Ishikawa (cell line): ENCODE measurements at regions not wholly inside any gene's neighbourhood (a gene's known extent, or its start where the extent isn't known, plus 50 kb on each side); places are given as distances from the start of the nearest gene placed in this dataset.

Source experiments
- CEBPB ChIP-seq: IDR thresholded peaks from 2 replicates; pipeline ENCODE4 v1.6.1; 2012
- CREB1 ChIP-seq: IDR thresholded peaks from 2 replicates; pipeline ENCODE4 v1.6.1; 2012; ENCODE audit warnings: low read depth
- EGR1 ChIP-seq: IDR thresholded peaks from 2 replicates; pipeline ENCODE4 v1.6.1; 2012
- EP300 ChIP-seq: IDR thresholded peaks from 2 replicates; pipeline ENCODE4 v1.6.1; 2012; ENCODE audit warnings: borderline replicate concordance
- FOXM1 ChIP-seq: IDR thresholded peaks from 2 replicates; pipeline ENCODE4 v1.6.1; 2012; ENCODE audit warnings: low read depth, borderline replicate concordance
- NFIC ChIP-seq: IDR thresholded peaks from 2 replicates; pipeline ENCODE4 v1.6.1; 2012
- RAD21 ChIP-seq: IDR thresholded peaks from 2 replicates; pipeline ENCODE4 v1.6.1; 2012; ENCODE audit warnings: low read depth
- TAF1 ChIP-seq: IDR thresholded peaks from 2 replicates; pipeline ENCODE4 v1.6.1; 2012; ENCODE audit warnings: low read depth, mild to moderate bottlenecking
- TCF12 ChIP-seq: IDR thresholded peaks from 2 replicates; pipeline ENCODE4 v1.6.1; 2012; ENCODE audit warnings: low read depth
- TEAD4 ChIP-seq: IDR thresholded peaks from 2 replicates; pipeline ENCODE4 v1.6.1; 2012
- YY1 ChIP-seq: IDR thresholded peaks from 2 replicates; pipeline ENCODE4 v1.6.1; 2012; ENCODE audit warnings: low read depth
- ZBTB7A ChIP-seq: IDR thresholded peaks from 2 replicates; pipeline ENCODE4 v1.6.1; 2012; ENCODE audit warnings: low read depth
- TF ChIP-seq, protein P1 (sequence below): IDR thresholded peaks from 2 replicates; pipeline ENCODE4 v1.6.1; 2012; ENCODE audit warnings: low read depth, mild to moderate bottlenecking
- TF ChIP-seq, protein P2 (sequence below): IDR thresholded peaks from 2 replicates; pipeline ENCODE4 v1.6.1; 2012
- TF ChIP-seq, protein P3 (sequence below): IDR thresholded peaks from 2 replicates; pipeline ENCODE4 v1.6.1; 2012

GRCh38 chr18:41666231-41666630 is 288.8 kb upstream of the PIK3C3 start:
- no peak for TF ChIP-seq TAF1
- no peak for TF ChIP-seq CEBPB
- no peak for TF ChIP-seq YY1
- no peak for TF ChIP-seq ZBTB7A
- TF ChIP-seq, protein P1, sequence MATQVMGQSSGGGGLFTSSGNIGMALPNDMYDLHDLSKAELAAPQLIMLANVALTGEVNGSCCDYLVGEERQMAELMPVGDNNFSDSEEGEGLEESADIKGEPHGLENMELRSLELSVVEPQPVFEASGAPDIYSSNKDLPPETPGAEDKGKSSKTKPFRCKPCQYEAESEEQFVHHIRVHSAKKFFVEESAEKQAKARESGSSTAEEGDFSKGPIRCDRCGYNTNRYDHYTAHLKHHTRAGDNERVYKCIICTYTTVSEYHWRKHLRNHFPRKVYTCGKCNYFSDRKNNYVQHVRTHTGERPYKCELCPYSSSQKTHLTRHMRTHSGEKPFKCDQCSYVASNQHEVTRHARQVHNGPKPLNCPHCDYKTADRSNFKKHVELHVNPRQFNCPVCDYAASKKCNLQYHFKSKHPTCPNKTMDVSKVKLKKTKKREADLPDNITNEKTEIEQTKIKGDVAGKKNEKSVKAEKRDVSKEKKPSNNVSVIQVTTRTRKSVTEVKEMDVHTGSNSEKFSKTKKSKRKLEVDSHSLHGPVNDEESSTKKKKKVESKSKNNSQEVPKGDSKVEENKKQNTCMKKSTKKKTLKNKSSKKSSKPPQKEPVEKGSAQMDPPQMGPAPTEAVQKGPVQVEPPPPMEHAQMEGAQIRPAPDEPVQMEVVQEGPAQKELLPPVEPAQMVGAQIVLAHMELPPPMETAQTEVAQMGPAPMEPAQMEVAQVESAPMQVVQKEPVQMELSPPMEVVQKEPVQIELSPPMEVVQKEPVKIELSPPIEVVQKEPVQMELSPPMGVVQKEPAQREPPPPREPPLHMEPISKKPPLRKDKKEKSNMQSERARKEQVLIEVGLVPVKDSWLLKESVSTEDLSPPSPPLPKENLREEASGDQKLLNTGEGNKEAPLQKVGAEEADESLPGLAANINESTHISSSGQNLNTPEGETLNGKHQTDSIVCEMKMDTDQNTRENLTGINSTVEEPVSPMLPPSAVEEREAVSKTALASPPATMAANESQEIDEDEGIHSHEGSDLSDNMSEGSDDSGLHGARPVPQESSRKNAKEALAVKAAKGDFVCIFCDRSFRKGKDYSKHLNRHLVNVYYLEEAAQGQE: no peak
- no peak for TF ChIP-seq EP300
- TF ChIP-seq RAD21: no peak
- no peak for TF ChIP-seq FOXM1
- TF ChIP-seq, protein P2, sequence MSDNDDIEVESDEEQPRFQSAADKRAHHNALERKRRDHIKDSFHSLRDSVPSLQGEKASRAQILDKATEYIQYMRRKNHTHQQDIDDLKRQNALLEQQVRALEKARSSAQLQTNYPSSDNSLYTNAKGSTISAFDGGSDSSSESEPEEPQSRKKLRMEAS: no peak
- TF ChIP-seq CREB1: no peak
- TF ChIP-seq TCF12: no peak
- no peak for TF ChIP-seq TEAD4
- TF ChIP-seq, protein P3, sequence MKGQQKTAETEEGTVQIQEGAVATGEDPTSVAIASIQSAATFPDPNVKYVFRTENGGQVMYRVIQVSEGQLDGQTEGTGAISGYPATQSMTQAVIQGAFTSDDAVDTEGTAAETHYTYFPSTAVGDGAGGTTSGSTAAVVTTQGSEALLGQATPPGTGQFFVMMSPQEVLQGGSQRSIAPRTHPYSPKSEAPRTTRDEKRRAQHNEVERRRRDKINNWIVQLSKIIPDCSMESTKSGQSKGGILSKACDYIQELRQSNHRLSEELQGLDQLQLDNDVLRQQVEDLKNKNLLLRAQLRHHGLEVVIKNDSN: no peak
- no peak for TF ChIP-seq NFIC
- TF ChIP-seq EGR1: no peak

- TF ChIP-seq, protein P2: no peak
- TF ChIP-seq, protein P1: no peak
- TF ChIP-seq EP300 (no peak), CREB1 (no peak), ZBTB7A (no peak), FOXM1 (no peak), TCF12 (no peak)
Measured at GRCh38 chr18:41665210-41665609, 289.8 kb upstream of the PIK3C3 start.

- TF ChIP-seq EGR1: no peak
- no peak for TF ChIP-seq FOXM1
- no peak for TF ChIP-seq CEBPB
- TF ChIP-seq CREB1: no peak
- TF ChIP-seq ZBTB7A: no peak
- no peak for TF ChIP-seq EP300
Measured at GRCh38 chr18:41660654-41661053, 294.4 kb upstream of the PIK3C3 start.

DNA sequence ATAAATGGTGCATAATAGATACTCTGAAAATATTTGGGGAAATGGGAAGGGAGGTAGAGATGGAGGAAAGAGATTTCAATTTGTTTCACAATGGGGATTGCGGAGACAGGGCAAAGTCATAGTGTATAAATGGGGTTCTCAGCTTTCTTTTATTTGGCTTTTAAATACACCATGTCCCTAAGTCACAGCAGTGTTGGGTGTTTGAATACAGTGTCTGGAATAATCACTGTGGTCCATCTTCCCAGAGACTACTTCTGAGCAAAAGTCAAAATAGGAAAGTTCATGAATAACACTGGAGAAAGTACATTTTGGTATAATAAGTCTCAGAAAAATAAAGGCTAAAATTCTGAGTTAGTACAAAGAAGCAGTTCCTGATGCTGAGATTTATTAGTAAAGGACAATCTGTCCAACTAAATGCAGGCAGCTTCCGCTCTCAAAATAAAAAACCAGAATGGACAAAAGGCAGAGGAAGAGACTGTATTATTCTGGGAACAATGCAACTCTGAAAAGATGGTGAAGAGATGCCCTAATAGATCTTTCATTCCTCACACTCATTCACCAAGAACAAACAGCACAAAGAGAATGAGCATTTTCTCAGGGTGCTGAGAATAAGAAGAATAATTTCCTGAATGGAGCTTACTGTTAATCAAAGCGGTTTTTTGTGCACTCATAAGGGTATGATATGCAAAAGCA is 295.4 kb upstream of the PIK3C3 start:
- TF ChIP-seq TAF1: no peak
- no peak for TF ChIP-seq TEAD4
- no peak for TF ChIP-seq YY1

GRCh38 chr18:41657189-41657588 is 297.8 kb upstream of the PIK3C3 start:
- no peak for TF ChIP-seq FOXM1

DNA sequence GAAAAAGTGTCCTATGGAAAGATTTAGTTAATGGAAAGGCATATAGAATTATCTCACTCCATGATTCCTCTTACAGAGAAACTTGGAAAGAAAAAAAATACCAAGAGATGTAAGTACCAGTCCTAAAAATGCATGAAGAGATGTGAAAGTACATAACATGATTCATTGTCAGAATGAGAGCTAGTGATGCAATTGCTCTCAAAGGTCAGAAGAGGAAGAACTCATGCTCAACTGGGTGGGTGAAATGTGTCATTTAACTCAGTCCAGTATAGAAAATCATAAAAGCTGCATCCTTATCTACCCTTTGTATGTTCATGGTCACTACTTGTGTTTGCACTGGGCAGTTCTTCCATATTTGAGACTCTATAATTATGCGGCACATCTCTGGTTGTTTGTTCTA is 300.0 kb upstream of the PIK3C3 start:
- TF ChIP-seq EGR1 (no peak), TCF12 (no peak), TEAD4 (no peak), EP300 (no peak), TAF1 (no peak), RAD21 (no peak), CREB1 (no peak), YY1 (no peak), ZBTB7A (no peak), NFIC (no peak), CEBPB (no peak), FOXM1 (no peak)
- TF ChIP-seq, protein P3: no peak
- TF ChIP-seq, protein P1: no peak
- TF ChIP-seq, protein P2: no peak
